IPS DF 6.9 (cell line): ENCODE measurements at regions not wholly inside any gene's neighbourhood (a gene's known extent, or its start where the extent isn't known, plus 50 kb on each side); places are given as distances from the start of the nearest gene placed in this dataset.
A peak's percentile ranks its signal among the peaks of the same experiment; 100 is the strongest.

Experiments
- DNase-seq: peaks from one replicate; pipeline ENCODE4 v3.0.0-alpha.2; 2013; ENCODE audit warnings: low read depth, low spot score
- H3K27ac ChIP-seq: one replicate; pipeline ENCODE4 v1.5.1; 2013; ENCODE audit warnings: low read length, control low read depth
- H3K27me3 ChIP-seq: 2 replicates; pipeline ENCODE4 v1.6.1; 2013; ENCODE audit warnings: mild to moderate bottlenecking, low read length; ENCODE audit not compliant: control insufficient read depth, insufficient read depth
- H3K36me3 ChIP-seq: 2 replicates; pipeline ENCODE4 v1.6.1; 2013; ENCODE audit warnings: low read length; ENCODE audit not compliant: control insufficient read depth, insufficient read depth
- H3K4me1 ChIP-seq: 2 replicates; pipeline ENCODE4 v1.6.1; 2013; ENCODE audit warnings: low read length; ENCODE audit not compliant: control insufficient read depth, insufficient read depth
- H3K4me3 ChIP-seq: 2 replicates; pipeline ENCODE4 v1.5.1; 2013; ENCODE audit warnings: mild to moderate bottlenecking, low read length
- H3K9me3 ChIP-seq: 2 replicates; pipeline ENCODE4 v1.6.1; 2013; ENCODE audit warnings: low read length, inconsistent platforms; ENCODE audit not compliant: control insufficient read depth, insufficient read depth
- WGBS: extraction: QIAGEN DNeasy Blood & Tissue Kit; methylation state at CpG from one replicate; pipeline ENCODE4 v1.1.7; 2013; ENCODE audit warnings: mixed read lengths, missing lambda C conversion rate; ENCODE audit not compliant: insufficient read length, insufficient coverage; 5-methylcytosine and 5-hydroxymethylcytosine counted together

DNA sequence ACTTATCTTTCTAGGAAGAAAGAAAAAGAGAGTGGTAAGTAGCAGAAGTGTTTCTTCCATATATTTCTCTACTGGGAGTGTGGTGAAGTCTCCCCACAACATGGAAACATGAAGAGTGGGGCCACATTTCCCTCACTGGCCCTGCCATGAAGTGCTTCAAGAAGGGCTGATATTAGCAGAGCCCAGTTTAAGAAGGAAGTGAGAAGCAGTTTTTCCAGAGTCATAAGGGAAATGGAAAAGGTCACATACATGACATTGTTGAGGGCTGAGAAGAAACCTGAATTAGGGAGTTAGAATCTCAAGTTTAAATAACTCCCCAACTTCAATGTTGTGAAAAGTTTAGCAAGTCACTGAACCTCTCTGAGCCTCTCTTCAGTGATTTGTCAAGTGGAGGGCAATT is 171.9 kb upstream of the RBPJ start:
- no peak overlapping the region for H3K4me3 ChIP-seq
- no peaks in the 10 kb centered on the region for H3K36me3 ChIP-seq
- H3K27ac ChIP-seq: no peak overlapping the region
- DNase-seq: no peak
- no peaks in the 10 kb centered on the region for H3K9me3 ChIP-seq
- H3K27me3 ChIP-seq: no peaks in the 10 kb centered on the region
- H3K4me1 ChIP-seq: no peaks in the 10 kb centered on the region

DNA sequence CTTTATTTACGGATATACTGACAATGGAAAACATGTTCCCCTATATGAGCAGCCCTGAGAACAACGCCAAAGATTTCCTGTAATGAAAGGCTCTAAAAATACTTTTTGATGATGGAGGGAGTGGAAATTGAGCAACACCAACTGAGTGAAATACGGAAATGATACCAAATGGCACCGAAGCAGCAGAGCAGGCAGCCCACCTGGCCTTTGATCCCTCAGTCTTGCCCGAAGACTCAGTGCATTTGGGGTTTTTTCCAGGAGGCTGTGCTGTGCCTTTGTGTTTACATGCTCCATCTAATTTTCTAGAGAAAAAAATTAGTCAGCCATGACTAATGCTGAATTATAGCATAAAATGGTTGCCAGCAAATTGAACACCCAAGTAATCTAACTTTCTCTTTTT is 169.9 kb upstream of the RBPJ start:
- Histone ChIP-seq H3K27me3 (no peaks in the 10 kb centered on the region), H3K4me3 (no peak overlapping the region), H3K27ac (no peak overlapping the region), H3K9me3 (no peaks in the 10 kb centered on the region), H3K4me1 (no peaks in the 10 kb centered on the region; the same call in 1 of the 2 replicates), H3K36me3 (no peaks in the 10 kb centered on the region)
- WGBS: no CpG with 5 or more reads among the region's 5 CpGs
- DNase-seq: no peak

DNA sequence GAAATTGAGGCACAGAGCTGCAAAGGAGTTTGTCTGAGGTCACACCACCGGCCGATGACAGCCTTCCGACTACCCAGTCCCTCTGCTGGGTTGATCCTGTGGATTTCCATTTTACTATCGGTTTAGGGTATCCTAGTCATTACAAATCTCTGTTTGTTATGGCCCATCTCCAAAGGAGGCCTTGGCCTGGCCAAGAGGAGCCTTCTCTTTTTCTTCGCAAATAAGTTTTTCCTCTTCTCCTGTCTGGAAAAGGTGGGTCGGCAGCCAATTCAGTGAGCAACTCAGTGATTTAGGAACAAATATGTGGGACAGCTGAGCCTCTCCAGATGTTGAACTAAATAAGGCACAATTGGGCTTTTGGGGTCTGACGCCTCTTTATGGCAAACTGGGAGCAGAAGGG is 169.2 kb upstream of the RBPJ start:
- no peaks in the 10 kb centered on the region for H3K27me3 ChIP-seq
- H3K4me3 ChIP-seq: no peak overlapping the region
- no CpG with 5 or more reads among the region's 7 CpGs for WGBS
- no peaks in the 10 kb centered on the region for H3K9me3 ChIP-seq
- no peaks in the 10 kb centered on the region; the same call in 1 of the 2 replicates for H3K4me1 ChIP-seq
- no peaks in the 10 kb centered on the region for H3K36me3 ChIP-seq
- H3K27ac ChIP-seq: no peak overlapping the region
- DNase-seq: no peak

DNA sequence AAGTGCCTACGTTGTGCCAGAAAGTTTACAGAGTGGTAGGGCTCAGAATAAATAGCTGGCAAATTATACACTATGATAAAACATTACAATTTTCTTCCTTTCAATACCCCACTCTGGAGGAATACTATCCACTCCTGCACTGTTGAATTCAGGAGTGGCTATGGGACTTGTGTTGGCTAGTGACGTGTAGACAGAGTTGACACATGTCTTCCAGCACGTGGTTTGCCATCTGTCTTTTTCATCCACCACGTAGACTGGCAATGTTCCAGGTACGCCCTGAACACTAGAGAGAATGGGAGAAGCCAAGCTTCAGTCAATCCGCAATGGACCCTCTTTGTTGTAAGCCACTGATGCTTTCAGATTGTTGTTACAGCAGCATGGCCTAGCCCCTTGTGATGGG is 168.8 kb upstream of the RBPJ start:
- Histone ChIP-seq H3K9me3 (no peaks in the 10 kb centered on the region), H3K27me3 (no peaks in the 10 kb centered on the region), H3K27ac (no peak overlapping the region), H3K4me3 (no peak overlapping the region), H3K4me1 (no peaks in the 10 kb centered on the region; the same call in 1 of the 2 replicates), H3K36me3 (no peaks in the 10 kb centered on the region)
- no peak for DNase-seq
- no CpG with 5 or more reads among the region's 6 CpGs for WGBS

DNA sequence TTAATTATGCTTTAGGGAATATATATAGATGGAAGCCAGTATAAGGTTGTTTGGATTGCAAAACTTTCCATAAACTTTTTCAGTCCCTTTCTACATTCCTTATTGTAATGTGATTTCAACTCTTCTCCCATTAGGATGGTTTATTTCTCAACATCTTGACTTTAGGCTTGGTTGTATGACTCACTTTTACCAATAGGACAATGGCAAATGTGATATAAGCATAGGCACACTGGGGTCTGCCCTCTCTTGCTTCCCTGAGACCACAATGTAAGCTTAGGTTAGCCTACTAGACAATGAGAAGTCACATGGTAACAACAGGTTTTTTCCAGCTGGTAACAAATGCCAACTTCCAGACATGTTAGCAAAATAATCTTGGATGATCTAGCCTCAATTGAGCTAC is 163.3 kb upstream of the RBPJ start:
- no peak overlapping the region for H3K4me3 ChIP-seq
- no peak overlapping the region for H3K27ac ChIP-seq
- H3K4me1 ChIP-seq: no peaks in the 10 kb centered on the region; the same call in 1 of the 2 replicates
- H3K36me3 ChIP-seq: no peaks in the 10 kb centered on the region
- no peaks in the 10 kb centered on the region for H3K27me3 ChIP-seq
- DNase-seq: no peak
- H3K9me3 ChIP-seq: no peaks in the 10 kb centered on the region

DNA sequence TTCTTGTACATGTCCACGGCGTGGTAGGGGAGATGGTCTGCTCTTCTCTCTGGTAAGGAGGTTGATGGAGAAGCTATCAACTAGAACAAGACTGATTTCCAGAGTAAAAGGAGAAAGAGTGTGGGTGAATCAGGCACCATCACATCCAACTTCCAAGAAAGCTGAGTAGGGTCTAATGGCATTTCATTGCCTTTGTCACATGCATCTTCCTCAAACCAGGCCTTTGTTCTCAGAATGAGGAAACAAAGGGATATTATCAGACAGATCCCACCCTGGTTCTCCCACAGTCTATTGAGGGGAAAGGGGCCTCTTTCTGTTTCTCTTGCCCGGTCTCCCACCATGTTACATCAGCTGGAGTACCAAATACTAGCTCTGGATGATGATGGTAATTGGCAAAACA is 160.2 kb upstream of the RBPJ start:
- no peaks in the 10 kb centered on the region for H3K27me3 ChIP-seq
- no peaks in the 10 kb centered on the region for H3K36me3 ChIP-seq
- no peak for DNase-seq
- no peaks in the 10 kb centered on the region for H3K4me1 ChIP-seq
- H3K4me3 ChIP-seq: no peak overlapping the region
- H3K27ac ChIP-seq: no peak overlapping the region
- no peaks in the 10 kb centered on the region for H3K9me3 ChIP-seq
- no CpG with 5 or more reads among the region's 3 CpGs for WGBS

DNA sequence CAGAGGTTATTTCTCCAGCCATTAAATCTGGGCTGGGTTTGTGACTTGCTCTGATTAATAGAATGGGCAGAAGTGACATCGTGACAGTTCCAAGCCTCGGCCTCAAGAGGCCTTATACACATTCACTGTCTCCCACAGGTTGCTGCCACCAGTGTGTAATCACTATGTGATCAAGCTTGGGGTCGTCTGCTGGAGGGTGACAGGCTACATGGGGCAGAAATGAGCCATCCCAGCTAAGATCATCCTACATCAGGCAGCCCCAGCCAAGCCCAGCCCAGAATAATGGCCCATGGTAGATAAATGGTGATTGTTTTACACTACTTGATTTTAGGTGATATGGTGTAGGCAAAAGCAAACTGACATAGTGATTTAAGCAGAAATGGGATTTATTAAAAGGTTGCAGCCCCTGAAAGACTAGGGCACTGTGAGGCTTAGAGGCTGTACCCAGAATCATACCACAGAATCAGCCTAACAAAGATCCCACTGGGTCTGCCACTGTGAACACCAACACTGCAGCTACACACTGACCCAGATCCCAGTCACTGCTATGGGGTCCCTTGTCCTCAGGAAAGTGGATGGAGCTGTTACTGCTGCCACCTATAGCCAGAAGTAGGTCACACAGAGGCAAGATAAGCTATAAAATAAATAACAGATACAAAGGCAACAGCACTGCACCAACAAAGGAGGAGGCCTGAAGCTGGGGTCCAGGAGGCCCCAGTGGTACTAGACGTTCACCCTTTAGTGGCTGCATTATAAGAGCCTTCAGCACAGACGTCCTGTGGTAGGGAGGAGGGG is 159.6 kb upstream of the RBPJ start:
- Histone ChIP-seq H3K27me3 (no peaks in the 10 kb centered on the region), H3K4me1 (no peaks in the 10 kb centered on the region), H3K9me3 (no peaks in the 10 kb centered on the region), H3K27ac (no peak overlapping the region), H3K36me3 (no peaks in the 10 kb centered on the region), H3K4me3 (no peak overlapping the region)
- DNase-seq: peak; percentile 11
- WGBS: no CpG with 5 or more reads among the region's 5 CpGs

DNA sequence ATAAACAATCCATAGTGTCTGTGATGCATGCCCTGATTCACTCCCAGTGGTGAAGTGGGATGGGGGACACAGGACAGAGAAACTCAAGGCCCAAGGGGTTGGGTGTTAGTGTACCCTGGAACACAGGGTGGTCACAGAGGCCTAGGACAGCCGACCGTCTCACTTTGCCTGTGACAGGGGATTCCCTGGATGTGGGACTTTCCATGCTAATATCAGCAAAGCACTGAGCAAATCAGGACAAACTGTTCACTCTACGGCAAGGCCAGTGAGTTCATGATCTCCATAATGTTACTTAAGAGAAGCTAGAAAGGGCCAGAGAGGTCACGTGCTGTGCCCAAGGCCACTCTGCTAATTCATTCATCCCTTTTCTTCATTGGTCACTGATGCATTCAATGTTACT is 158.7 kb upstream of the RBPJ start:
- DNase-seq: no peak
- Histone ChIP-seq H3K27me3 (no peaks in the 10 kb centered on the region), H3K4me3 (no peak overlapping the region), H3K36me3 (no peaks in the 10 kb centered on the region), H3K9me3 (no peaks in the 10 kb centered on the region), H3K4me1 (no peaks in the 10 kb centered on the region), H3K27ac (no peak overlapping the region)
- no CpG with 5 or more reads among the region's 4 CpGs for WGBS

DNA sequence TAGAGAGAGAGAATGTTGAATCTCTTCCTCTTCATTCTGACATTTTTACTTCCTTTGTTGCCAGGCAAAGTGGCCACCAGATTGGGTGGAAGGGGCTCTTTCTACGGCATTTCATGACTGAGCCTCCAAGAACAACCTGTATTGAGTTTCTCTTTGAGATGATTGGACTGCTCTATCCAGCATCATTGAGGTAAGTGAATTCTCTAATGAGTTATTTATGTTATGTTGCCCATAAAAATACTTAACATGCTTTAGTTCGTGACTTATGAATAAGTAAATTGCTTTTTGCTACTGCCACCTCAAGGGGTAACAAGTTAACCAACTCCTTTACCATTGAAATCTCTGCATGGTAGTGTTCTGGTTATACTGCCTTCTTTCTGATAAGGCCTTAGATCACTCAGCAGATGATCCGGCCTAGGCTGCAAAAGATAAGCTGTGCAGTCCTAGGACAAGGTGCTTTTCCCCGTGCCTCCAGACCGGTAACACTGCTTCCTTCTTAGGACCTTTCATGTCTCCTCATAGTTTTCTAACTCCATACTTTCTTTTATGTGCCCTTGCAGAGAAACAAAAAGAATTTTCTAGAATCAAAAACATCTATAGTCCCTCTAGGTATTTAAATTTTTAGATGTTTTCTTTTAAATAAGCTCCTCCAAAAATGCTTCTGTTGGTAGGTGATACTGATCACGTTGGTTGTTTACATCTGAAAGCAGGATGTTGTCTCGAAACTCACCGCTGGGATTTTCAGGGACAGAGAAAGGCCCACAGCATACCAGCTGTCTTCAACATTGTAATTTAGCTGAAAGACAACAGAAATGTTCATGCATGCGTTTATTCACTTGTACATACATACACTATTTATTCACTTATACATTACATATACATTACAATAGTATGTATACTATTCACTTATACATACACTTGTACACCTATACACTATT is 157.1 kb upstream of the RBPJ start:
- no peak for DNase-seq
- Histone ChIP-seq H3K36me3 (no peaks in the 10 kb centered on the region), H3K27me3 (no peaks in the 10 kb centered on the region), H3K4me1 (no peaks in the 10 kb centered on the region), H3K4me3 (no peak overlapping the region), H3K9me3 (no peaks in the 10 kb centered on the region), H3K27ac (no peak overlapping the region)
- no CpG with 5 or more reads among the region's 9 CpGs for WGBS

DNA sequence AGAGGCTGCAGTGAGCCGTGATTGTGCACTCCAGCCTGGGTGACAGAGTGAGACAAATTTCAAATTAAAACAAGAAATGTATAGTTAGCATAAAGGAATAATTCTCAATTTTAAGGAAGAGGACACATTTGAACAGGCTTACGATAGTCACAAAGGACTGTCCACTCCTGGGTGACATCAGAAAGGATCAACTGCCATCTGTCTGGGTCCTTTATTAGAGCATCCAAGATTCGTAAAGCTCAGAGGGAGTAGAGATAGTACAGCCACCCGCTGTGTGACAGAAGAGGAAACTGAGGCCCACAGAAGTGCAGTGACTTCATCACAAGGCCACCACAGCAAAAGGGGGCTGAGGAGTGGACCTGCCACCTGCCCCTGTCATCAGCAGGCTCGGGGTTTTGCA is 149.3 kb upstream of the RBPJ start:
- H3K36me3 ChIP-seq: no peaks in the 10 kb centered on the region
- no peak overlapping the region for H3K27ac ChIP-seq
- no peaks in the 10 kb centered on the region for H3K9me3 ChIP-seq
- no CpG with 5 or more reads among the region's 5 CpGs for WGBS
- DNase-seq: no peak
- no peaks in the 10 kb centered on the region for H3K27me3 ChIP-seq
- H3K4me3 ChIP-seq: no peak overlapping the region
- H3K4me1 ChIP-seq: no peaks in the 10 kb centered on the region
